ENCODE measurements at regions not wholly inside any gene's neighbourhood (a gene's known extent, or its start where the extent isn't known, plus 50 kb on each side); places are given as distances from the start of the nearest gene placed in this dataset.
"Not testable (repeated sequence)": the region's sequence is repeated elsewhere in the genome, so short reads cannot be mapped to it uniquely, and the experiment has no call there.

DNA sequence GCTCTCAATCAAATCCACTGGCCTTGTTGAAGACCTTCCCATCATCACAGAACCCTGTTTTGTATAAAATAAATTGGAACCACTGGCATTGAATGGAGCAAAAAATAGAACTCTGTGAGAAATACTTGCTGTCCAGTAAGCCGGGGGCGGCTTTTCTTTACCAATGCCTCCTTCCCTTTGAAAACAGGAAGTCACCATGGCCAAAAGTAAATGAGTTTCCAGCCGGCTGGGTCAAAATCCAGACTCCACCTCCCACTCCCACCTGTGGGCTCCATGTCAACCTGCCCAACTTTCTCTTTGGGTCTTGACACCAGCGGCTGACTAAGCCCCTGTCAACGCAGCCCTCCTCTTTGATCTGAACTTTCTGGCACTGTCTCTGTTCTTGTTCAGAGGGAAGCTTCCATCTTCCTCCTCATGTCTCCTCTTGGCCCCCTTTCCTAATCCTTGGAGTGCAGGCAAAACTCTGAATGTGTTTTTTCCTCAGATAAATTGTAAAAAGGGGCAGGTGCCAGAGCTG lies 95.2 kb downstream of the TFAP2C start:
- no peak for DNase-seq (ENCODE audit: low read depth in 2 of 2)

DNA sequence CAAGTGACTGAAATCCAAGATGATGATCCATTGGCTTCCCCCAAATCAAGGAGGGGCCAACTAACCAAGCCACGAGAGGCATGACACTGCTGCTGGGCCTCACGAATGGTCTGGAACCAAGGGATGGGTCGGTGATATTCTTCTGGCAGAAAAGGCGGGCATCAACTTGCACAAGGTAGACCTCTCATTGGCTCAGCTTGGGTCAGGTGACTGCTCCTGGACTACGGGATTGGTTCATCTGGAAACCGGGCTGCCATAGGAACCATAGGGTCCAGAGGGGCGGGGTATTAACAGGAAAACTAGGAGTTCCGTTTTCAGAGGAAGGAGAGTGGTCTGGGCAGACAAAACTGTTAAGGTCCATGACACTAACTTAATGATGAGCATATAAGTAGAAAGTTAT lies 100.9 kb downstream of the TFAP2C start:
- no peak for DNase-seq (ENCODE audit: low read depth in 2 of 2)

DNA sequence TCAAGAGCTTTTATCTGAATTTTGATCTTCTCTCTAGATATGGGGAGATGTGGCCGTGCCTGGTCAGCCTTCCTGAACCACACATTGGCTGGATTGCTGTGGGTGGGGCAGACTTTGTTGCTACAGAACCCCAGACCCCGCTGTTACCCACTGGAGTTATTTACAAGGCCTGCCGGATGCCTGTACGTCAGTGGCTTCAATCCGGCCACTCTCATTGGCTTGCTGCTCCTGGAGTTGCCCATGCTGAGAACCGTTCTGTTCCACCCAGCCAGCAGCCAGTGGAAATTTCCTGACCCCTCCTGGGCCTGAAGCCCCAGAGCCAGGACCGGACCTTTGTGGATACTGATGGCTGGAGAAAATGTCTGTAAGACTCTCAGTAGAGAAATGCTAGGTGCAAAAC lies 101.9 kb downstream of the TFAP2C start:
- no peak for DNase-seq (ENCODE audit: low read depth in 2 of 2)

DNA sequence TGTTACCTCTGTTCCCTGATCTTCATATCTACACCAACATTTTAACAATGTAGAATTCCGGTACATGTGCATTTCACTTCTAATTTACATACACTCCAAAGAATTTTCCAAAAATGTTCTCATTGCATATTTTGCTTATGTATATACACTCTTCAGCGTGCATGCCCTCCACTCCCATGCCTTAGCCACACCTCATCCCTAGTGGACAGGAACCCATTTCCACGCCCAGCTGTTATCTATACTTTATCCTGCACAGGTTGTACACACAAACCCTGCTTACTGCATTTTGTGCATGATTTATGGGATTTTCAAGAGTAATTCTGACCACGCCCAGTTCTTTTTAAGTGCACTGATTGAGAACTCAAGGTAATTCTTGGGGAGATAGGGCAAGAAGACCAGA lies 102.4 kb downstream of the TFAP2C start:
- DNase-seq (ENCODE audit: low read depth in 2 of 2) = no peak

- DNase-seq (ENCODE audit: low read depth in 2 of 2) = no peak
Observed at GRCh38 chr20:56733967-56734366, 104.9 kb downstream of the TFAP2C start.

DNA sequence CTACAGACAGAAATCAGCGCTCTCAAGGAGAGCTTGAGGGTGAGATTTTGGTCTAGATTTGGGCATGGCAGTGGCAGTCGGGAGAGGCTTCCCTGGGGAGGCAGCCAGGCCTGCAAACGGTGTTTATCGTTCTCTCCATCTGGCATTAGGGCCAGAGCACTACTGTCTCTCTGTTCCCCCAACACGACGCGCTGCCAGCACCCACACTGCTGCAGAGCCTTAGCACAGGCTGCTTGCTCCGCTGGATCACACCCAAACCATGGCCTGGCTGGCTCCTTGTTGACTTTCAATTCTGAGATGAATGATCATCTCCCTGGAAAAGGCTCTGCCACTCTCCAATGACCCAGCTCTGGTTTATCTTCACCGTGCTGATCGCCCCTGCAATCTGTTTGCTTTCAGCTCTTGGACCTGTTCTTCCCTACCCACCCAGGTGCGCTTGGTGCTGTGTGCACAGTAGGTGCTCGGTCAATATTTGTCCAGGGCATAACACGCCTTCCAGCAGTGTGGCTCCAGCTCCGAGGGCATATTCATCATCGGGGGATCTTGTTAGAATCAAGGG lies 106.1 kb downstream of the TFAP2C start:
- DNase-seq (ENCODE audit: low read depth in 2 of 2) = no peak

GRCh38 chr20:56736285-56736857 lies 107.3 kb downstream of the TFAP2C start:
- DNase-seq (ENCODE audit: low read depth in 2 of 2) = no peak

DNA sequence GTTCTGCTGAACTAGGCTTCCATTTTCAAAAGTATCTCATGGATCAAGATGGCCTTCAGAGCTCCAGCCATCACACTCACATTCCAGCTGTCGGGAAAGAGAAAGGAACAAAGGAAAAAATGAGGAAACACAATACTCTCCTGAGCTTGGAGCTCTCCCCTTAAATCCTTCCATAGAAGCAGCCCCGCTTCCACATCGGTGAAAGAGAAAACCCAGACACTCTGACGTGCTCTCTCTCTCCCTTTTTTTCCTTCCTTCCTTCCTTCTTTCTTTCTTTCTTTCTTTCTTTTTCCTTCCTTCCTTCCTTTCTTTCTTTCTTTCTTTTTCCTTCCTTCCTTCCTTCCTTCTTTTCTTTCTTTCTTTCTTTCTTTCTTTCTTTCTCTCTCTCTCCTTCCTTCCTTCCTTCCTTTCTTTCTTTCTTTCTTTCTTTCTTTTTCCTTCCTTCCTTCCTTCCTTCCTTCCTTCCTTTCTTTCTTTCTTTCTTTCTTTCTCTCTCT lies 115.3 kb downstream of the TFAP2C start:
- not testable (repeated sequence) for DNase-seq (ENCODE audit: low read depth in 2 of 2)

- no peak for DNase-seq (ENCODE audit: low read depth in 2 of 2)
Observed at GRCh38 chr20:56748476-56749377, 119.6 kb downstream of the TFAP2C start.

DNA sequence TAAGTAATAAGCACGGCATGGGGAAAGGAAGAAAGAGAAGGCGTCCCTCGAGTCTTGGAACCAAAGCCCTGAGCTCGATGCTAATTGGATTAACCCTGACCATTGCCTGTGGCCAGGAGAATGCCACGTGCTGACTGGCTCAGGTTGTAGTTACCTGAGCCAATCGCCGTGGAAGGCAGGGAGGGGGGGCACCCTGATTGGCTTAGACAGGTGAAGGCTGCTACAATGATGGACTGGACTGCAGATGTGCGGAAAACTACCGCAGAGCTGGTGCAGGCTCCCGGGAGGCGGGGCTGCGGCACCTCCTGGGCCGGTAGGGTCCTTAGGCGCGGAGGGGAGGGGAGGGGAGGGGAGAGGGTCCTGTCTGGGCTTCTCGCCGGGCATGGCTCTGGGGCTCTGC lies 121.3 kb downstream of the TFAP2C start:
- DNase-seq (ENCODE audit: low read depth in 2 of 2) = no peak

- DNase-seq (ENCODE audit: low read depth in 2 of 2) = no peak
Observed at GRCh38 chr20:56752274-56752673, 123.2 kb downstream of the TFAP2C start.

DNA sequence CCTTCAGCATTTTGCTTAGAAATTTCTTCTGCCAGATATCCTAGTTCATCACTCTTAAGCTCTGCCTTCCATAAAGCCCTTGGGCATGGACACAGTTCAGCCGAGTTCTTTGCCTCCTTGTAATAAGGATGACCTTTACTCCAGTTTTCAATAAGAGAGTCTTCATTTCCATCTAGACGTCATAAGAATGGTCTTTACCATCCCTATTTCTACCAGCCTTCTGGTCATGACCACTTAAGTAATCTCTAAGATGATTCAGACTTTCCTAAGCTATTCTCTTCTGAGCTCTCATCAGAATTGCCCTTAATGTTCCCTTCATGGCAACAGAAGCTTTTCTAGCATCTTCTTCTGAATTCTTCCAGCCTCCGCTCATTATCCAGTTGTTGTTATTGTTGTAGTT lies 126.1 kb downstream of the TFAP2C start:
- DNase-seq (ENCODE audit: low read depth in 2 of 2) = no peak

DNA sequence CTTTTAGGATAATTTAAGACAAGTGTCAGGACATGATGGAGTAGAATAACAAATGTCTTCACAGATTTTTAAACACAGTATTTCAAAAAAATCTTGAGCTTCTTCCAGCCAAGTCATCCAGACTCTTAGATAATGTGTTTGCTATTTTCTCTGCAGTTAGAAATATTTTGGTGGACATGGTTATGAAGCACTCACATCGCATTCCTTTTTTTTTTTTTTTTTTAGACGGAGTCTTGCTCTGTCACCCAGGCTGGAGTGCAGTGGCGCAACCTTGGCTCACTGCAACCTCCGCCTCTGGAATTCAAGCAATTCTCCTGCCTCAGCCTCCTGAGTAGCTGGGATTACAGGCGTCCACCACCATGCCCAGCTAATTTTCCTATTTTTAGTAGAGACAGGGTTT lies 127.6 kb downstream of the TFAP2C start:
- not testable (repeated sequence) for DNase-seq (ENCODE audit: low read depth in 2 of 2)

GRCh38 chr20:56758706-56759105 lies 129.6 kb downstream of the TFAP2C start:
- no peak for DNase-seq (ENCODE audit: low read depth in 2 of 2)

GRCh38 chr20:56759741-56760278 lies 130.7 kb downstream of the TFAP2C start:
- no peak for DNase-seq (ENCODE audit: low read depth in 2 of 2)

- DNase-seq (ENCODE audit: low read depth in 2 of 2) = no peak
Observed at GRCh38 chr20:56760610-56761009, 131.5 kb downstream of the TFAP2C start.

DNA sequence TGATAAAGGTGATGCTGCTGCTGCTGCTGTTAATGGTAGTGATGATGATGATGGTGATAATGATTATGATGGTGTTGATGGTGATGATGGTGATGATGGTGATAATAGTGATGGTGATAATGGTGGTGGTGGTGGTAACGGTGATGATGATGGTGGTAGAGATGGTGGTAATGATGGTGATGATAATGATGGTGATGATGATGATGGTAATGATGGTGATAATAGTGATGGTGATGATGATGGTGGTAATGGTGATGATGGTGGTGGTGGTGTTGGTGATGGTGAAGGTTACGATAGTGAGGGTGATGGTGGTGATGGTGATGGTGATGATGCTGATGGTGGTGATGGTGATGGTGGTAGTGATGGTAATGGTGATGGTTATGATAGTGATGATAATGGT lies 132.3 kb downstream of the TFAP2C start:
- DNase-seq (ENCODE audit: low read depth in 2 of 2) = no peak

GRCh38 chr20:56762401-56762800 lies 133.3 kb downstream of the TFAP2C start:
- no peak for DNase-seq (ENCODE audit: low read depth in 2 of 2)

- no peak for DNase-seq (ENCODE audit: low read depth in 2 of 2)
Observed at GRCh38 chr20:56762829-56763228, 133.7 kb downstream of the TFAP2C start.

DNA sequence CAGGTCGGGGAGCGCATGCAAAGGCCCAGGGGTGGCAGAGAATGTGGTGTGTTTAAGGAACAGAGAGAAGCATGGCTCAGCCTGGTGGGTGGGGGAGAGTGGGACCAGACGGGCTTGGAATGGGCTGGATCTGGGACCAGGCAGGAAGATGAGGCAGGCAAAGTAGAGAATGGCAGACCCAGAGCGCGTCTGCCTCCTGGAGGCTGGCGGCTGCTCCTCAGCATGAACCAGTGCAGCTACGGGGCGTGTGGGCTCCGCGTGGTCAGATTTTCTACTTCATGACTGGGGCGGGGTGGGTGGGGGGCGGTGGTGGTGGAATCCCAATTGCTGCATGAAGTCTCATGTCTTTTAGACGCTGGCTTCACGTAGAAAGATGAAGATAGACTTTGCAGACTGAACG lies 135.6 kb downstream of the TFAP2C start:
- DNase-seq (ENCODE audit: low read depth in 2 of 2) = no peak

GRCh38 chr20:56765172-56766073 lies 136.3 kb downstream of the TFAP2C start:
- no peak for DNase-seq (ENCODE audit: low read depth in 2 of 2)

Data from stimulated activated CD8-positive, alpha-beta memory T cell treated with anti-CD3 and anti-CD28 coated beads, Interleukin-2, amount 100 ng/mL, for 48 hours (primary cell).